Putamen (tissue), 1 donor: ENCODE measurements at regions not wholly inside any gene's neighbourhood (a gene's known extent, or its start where the extent isn't known, plus 50 kb on each side); places are given as distances from the start of the nearest gene placed in this dataset.

Experiments used
- DNase-seq: peaks from one replicate; pipeline ENCODE4 v3.0.0-alpha.2; 2016; ENCODE audit warnings: low spot score

DNA sequence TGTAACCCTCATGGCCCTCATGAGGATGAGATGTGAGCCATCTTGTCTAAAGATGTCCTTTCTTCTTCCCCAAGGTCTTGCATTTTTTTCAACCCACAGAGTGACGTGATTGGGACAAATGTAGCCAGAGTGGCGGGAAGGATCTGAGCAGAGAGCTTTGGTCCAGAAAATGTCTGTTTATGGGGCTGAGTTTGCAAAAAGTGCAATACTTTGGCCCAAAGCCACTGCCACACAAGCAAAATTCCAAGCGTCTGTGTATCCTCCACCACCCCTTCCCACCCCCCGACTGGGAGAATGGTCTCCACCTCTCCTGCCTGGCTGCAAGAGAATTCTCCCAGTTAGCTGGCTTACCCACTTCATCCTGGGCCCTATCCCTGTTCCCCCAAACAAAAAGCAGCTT, 246.9 kb upstream of the LRIG1 start:
- no peak for DNase-seq

DNA sequence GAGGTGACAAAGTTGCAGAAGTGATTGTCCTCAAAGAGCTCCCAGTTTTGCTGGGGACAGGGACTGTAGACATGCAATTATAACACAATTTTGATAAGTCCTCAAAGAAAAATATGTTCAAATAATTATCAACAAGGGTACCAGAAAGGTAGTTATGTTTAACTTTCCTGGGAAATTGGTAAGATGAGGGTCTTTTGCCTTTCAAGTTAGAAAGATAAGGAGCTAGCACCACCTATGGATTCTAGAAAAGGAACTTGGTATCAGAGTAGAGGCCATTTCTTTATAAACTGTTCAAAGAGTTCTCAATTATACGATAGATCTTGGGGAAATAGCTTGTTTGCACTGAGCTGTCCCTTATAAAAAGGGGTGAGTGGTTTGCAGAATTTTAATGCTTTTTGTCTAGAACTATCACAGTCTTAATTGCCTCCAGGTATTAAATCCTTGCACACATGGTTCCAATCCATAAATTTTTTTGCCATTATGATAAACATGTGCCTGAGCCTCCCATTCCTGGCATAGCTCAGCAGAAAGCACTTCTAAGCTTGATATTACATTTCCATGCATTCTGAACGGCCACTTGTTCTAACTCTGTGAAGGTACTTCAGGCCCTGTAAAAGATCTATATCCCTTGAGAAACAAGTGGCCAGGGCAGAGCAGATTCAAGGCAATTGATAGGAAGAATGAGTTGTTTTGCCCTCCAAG, 247.5 kb upstream of the LRIG1 start:
- DNase-seq: no peak

DNA sequence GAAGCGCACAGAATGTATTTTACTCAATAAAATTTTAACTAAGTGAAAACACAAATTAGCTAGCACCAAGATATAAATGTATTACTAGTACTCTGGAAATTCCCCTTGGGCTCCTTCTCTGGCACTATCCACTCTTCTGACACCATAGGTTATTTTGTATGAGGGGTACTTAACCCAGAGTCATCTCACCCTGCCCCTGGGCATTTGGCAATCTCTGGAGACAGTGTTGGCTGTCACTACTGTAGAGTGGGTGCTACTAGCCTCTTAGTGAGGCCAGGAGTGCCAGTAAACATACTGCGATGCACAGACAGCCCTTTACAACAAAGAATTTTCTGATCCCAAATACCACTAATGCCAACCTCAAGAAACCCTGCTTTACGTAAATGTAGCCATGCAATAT, 246.3 kb upstream of the KBTBD8 start:
- no peak for DNase-seq

DNA sequence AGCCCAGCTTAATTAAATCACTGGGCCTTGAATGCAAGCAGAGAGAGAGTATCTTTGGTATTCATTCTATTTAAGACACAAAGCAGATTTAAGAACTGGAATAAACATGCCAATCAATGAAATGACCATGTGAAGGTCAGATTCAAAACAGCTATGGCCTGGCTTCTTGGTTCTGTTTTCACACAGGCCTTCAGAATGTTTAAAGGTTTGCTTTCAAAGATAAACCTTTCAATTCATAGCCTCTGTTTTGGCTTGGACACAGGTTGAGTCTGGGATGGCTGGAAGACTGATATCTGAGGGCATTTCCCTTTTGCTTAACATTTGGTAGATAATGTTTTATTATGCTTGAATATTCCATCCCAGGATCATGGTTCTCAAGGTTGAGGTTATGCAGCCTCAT, 244.4 kb upstream of the KBTBD8 start:
- DNase-seq: no peak

DNA sequence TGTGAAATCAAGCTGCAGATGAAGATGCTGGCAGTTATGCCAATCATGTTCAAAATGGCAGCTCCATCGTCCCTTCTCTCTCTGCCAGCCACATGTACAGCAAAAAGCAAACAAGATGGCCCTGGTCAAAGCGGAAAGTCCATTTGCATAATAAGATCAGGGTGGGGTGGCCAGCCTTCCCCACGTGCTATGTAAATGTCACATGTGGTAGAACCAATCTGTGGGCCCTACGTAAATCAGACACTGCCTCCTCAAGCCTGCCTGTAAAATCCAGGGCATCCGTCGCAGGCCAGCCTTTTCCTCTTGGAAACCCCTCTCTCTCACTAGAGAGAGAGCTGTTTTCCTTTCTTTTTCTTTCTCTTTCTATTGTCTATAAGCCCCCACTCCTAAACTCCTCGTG, 243.5 kb upstream of the KBTBD8 start:
- DNase-seq: no peak

DNA sequence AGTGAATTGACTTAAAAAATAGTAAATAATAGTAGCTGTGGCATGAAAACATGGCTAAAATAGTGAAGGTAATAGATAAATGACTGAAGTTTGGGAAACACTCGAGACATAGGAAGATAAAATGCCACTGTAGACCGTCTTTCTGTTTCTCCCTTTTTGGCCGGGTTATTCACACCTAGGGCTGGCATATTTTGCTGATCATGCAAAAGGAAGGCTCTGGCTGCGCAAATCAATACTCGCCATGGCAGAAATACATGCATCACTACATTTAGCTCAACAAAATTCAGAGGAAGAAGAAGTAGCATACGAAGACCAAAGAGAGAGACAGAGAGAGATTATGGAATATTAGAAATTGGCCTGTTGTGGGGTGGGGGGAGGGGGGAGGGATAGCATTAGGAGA, 242.2 kb upstream of the KBTBD8 start:
- DNase-seq: no peak

DNA sequence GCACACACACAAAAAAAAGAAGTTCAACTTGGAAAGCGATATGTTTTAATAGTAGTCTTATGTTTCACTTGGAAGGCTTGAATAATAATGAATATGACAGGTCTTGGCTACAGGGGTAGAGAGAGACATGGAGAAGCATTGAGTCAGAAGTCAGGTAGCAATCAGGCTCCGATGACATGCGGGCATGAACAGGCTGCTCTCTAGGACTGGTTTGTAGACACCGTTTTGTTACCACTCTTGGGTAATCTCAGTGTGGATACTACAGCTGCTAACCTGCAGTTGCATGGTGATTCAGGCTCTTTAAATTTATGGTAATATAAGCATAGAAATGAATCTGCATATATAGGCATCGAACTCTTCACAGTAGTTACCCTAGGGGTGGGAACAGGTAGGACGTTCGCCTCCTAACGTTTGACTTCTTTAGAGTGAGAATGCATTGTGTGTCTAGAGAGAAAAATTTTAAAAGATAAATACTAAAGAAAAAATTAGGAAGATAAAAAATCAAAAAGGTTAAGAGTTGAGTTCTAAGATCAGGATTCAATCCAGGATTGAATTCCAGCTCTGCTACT, 241.6 kb upstream of the KBTBD8 start:
- no peak for DNase-seq

DNA sequence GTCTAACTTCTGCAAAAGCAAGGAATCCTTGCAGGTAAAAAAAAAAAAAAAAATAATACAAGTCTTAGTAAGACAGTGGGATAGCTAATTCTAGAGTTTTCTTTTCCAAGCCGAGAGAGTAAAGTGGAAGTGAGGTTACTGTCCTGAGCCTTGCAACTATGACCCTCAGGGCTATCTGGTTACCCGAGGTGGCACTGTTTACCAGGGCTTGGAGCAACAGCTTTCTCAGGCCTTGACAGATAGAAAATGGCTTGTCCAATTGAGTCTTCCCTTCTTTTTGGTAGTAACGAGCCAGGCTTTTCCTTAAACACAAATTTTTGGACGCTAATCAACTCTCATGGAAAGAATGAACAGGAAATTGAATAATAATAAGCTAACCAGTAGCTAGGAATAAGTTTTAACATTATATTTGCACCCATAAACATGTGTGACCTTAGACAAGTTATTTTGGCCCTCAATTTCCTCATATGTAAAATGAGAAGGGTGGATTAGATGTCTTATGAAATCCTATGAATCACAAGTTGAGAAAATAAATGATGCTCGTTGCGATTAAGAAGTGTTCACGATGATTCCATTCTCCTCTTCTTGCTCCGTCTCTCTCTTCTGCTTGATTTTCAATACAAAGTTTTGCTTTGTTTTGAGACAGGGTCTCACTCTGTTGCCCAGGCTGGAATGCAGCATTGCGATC, 236.9 kb upstream of the KBTBD8 start:
- no peak for DNase-seq

DNA sequence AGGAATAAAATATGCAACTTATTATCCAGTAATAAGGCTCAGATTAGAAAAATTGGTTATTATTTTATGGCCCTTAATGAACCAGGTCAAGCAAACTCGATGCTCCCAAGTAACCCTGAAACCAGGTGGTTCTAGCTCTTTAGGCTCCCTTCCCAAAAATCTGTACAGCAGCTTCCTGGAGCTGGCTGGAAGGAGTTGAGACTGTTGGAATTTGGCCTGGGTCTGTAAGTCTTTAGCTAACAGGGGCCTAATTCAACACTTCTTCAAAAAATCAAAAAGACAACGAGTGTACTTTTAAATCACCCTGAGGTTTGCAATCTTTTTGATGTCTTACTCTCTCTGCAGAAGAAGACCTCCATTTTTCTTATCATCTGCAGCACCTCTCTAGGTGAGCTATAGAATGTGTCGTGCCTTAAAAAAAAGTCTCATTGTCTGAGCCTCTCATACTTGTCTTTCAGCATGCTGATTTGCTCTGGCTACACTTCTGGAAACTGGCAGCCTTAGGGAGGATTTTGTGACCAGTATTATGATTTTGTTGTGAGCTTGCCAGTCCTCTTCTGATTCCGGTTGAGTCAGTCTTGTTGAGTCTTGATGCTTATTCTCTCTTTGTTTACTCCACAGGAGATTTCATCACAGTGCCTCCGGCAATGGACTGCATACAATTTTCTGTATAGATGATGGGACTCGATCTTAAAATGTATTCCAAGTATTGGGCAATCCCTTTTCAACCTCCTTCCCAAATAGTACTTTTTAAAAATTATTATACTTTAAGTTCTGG, 235.0 kb upstream of the KBTBD8 start:
- DNase-seq: peak; percentile 24

DNA sequence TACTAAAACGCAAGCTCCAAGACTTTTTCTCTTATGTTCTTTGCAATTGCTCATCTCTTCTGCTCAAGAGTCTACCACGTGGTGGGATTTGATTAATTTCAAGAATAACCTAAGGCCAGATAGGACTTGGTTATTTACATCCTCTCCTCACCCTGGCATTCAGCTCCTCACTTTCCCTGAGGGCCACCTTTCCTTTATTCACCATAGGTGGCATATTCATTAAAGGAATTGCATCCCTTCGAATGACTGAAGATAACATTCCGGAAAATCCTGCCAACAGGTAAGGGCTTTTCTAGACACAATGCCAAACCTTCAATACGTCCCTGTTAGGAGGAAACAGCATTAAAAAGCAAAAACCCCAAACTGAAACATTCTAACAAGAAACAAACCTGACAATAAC, 220.0 kb upstream of the KBTBD8 start:
- DNase-seq: no peak

DNA sequence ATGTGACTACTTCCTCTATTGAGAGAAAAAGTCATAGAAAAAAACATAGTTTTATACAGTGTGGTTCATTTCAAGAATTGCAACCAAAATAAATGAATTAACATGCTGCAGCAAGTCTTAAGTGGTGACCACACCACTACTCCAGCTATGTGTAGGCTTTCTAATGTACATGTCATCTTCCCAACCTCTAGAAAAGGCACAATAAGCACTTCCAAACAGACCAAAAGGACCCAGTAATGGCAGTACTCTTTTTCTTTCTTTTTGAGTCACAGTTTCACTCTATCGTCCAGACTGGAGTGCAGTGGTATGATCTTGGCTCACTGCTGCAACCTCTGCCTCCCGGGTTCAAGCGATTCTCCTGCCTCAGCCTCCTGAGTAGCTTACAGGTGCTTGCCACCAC, 219.3 kb upstream of the KBTBD8 start:
- DNase-seq: no peak

DNA sequence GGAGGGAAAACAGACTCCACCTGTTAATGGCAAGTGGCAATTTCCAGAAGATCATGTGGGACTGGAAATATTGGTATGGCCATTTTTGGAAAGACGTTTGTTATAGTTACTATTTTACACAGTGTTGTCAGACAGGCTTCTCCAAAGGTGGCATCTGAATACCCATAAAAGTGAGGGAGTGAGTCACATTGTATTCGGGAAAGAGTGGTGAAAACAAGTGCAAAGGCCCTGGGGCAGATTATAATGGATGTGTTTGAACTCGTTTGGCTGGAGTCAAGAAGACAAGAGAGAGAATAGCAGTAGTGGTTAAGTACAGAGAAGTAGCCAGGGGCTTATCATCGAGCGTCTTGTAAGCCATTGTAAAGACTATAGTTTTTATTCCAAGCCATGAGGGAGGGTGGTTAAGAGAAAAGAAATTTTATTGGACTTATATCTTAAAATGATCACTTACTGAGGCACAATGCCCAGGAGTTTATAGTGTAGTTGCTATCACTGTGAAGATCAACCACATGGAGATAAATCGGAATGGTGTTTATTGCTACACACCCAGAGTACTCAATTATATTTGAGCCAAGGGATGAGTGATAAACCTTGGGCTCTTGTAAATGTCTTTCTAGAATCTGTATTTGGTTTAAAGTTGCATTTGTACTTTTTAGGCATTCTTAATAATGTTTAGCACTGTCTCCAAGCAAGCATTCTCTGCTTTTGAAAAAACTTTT, 212.8 kb upstream of the KBTBD8 start:
- no peak for DNase-seq

DNA sequence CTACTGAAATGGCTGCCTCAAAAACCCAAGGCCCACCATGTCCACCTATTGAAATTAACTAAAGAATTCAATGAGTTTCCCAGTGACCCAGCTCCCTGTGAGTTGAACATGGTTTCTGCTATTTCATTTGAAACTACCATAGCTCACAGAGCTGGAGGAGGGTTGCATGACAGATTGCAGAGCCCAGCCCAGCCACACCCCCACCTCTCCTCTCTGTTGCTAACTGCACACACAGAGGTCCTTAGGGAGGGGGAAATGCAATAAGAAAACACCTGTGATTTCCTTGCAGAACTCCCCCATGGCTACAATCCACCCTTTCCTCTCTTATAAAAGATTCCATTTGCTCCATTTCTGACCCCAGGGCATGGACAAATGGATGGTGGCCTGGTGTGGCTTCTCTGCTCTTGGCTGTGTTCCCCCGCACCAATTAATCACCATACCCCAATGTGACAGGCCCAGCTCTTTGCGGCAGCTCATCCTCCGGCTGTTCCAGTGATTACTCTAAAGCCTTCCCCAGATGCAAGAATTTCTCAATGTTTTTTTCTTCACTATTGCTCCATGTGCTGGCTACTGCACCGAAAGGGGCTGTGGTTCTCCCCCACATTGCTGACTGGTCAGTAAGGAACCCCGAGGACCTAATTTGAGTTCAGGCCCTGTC, 208.4 kb upstream of the KBTBD8 start:
- no peak for DNase-seq

DNA sequence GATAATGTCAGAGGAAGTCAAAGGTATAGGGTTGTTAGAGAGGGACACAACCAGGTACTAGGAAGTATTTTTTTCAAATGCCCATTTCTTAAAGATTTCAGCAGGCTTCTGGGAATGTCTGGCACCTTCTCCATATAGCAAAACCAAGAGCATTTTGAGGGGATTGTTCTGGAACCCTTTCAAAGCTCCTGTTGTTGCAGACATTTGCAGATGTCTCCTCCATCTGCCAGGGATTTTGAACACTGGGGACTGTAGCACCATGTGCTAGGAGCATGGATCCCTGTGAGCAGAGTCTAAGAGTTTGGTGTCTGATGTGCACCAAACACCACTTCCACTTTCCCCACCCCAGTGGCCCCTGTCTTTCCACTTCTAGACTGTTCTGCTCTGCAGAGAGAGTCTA, 206.0 kb upstream of the KBTBD8 start:
- DNase-seq: no peak

DNA sequence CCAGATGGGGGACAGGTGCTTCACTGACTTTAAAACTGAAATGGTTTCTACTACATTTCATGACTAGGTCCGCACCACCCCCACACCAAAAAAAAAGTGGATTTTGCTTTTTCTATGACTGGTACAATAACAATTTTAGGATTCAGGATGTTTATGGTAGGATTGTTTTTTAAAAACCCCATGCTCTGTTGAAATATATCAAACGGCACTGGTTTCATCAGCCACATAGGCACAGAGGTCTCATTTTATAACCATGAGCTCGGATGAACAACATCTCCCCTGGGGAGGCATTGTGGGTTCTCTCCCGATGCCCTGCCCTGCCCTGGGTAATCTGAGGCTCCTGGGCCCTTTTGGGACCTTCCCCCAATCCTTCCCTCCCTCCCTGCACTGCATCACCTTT, 202.7 kb upstream of the KBTBD8 start:
- DNase-seq: no peak

DNA sequence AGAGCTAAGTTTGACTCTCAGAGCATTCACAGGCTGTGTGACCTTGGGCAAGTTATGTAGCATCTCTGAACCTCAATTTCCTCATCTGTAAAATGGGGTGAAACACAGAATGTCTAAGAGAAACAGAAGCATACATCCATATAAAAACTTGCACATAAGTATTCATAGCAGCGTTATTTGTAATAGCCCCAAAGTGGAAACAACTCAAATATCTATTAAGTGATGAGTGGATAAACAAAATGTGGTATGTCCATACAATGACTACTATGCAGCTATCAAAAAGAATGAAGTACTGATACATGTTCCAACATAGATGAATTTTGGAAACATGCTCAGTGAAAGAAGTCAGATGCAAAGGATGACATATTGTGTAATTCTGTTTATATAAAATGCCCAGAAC, 201.8 kb upstream of the KBTBD8 start:
- no peak for DNase-seq

DNA sequence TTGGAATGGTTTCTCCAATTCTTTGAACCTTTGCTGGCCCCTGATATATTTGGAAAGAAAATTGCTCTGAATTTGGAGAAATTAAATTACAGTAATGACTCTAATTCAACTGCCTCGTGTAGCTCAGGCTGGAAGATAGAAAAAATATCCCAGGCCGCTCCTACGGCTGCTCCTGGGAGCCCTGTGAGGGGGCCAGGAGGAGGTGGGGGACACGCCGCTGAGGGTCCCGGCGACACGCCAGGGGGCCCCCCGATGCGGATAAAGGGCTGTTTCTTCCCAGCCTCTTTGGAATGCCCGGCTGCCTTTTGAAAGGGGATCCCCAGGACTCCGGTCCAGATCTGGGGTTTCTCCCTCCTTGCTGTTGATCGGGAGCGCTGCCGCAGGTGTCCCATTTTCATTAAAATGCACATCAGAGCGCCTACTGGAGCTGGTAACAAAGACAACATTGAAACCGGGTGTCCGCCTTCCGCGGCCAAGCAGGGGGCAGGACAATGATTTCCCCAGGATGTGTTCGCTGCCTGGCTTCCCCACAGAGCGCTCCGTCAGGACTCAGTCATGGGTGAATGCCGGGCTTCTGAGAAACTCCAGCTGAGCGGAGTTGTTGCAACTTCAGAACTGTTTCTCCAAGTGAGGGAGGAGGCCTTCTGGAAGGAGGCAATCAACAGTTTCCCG, 200.1 kb upstream of the KBTBD8 start:
- peak; percentile 58 for DNase-seq

DNA sequence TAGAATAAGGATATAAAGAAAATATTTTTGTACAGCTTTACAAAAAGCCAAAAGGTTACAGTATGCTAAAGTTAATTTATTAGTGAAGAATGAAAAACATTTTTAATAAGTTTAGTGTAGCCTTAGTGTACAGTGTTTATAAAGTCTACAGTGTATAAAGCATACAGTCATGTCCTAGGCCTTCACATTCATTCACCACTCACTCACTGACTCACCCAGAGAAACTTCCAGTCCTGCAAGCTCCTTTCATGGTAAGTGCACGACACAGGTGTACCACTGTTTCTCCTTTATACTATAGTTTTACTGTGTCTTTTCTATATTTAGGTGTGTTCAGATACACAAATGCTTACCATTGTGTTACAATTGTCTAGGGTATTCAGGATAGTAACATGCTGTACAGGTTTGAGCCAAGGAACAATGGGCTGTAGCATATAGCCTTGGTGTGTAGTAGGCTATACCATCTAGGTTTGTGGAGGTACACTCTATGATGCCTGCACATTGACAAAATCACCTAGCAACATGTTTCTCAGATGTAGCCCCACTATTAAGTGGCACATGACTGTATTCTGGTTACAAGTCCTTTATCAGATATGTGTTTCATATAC, 197.1 kb upstream of the KBTBD8 start:
- no peak for DNase-seq

DNA sequence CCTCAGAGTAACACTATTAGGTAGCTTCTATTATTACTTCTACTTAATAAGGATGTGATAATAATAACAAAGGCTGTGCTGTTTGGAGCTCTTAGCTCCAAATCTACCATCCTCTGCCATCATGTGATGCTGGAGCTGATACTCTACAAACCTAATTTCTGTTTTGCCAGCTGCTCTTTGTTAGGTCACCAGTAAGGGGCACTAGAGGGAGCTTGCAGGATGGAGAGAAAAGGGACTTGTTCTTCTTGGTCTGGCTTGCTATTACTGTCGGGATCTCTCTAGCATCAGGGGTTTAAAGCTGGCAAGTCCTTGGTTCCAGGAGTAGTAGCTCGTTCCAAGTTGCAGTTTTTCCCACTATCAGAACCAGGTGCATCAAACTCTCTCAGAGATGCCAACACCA, 194.9 kb upstream of the KBTBD8 start:
- DNase-seq: peak; percentile 47
